ENCODE measurements at regions not wholly inside any gene's neighbourhood (a gene's known extent, or its start where the extent isn't known, plus 50 kb on each side); places are given as distances from the start of the nearest gene placed in this dataset.

DNA sequence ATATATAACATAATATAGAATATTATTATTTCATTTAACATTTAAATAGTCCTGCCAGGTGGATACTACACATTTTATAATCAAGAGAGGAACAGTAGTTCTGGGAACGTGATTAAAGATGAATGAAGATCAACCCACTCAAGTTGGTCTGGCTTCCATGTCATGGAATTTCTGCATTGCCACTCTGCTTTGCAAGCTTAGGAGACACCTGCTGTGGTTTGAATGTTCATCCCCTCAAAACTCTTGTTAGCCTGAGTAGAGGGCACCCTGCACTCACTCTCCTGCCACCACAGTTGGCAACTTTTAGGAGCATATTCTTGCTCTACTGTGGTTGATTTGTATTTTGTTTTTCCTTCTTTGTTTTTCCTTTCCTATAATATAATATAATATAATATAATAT lies 153.2 kb downstream of the GLUL start:
- TF ChIP-seq POLR2AphosphoS5 (IDR thresholded peaks at IDR 0.05; ENCODE audit: control insufficient read depth, insufficient read depth, low read depth, low read length), result no peak
- TF ChIP-seq, protein P1, sequence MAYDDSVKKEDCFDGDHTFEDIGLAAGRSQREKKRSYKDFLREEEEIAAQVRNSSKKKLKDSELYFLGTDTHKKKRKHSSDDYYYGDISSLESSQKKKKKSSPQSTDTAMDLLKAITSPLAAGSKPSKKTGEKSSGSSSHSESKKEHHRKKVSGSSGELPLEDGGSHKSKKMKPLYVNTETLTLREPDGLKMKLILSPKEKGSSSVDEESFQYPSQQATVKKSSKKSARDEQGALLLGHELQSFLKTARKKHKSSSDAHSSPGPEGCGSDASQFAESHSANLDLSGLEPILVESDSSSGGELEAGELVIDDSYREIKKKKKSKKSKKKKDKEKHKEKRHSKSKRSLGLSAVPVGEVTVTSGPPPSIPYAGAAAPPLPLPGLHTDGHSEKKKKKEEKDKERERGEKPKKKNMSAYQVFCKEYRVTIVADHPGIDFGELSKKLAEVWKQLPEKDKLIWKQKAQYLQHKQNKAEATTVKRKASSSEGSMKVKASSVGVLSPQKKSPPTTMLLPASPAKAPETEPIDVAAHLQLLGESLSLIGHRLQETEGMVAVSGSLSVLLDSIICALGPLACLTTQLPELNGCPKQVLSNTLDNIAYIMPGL (CRISPR knock-in tag; IDR thresholded peaks at IDR 0.05), result no peak
- TF ChIP-seq ZNF239 (CRISPR knock-in tag; IDR thresholded peaks at IDR 0.05), result no peak
- no peak for TF ChIP-seq RNF2 (IDR thresholded peaks at IDR 0.05)
- no peak for TF ChIP-seq EZH2 (IDR thresholded peaks at IDR 0.05; ENCODE audit: borderline replicate concordance, low read depth, low read length)
- TF ChIP-seq CBX5 (IDR thresholded peaks at IDR 0.05; ENCODE audit: borderline replicate concordance, low read depth), result no peak
- no peak for TF ChIP-seq EP300 (IDR thresholded peaks at IDR 0.05; ENCODE audit: low read length)
- TF ChIP-seq, protein P2, sequence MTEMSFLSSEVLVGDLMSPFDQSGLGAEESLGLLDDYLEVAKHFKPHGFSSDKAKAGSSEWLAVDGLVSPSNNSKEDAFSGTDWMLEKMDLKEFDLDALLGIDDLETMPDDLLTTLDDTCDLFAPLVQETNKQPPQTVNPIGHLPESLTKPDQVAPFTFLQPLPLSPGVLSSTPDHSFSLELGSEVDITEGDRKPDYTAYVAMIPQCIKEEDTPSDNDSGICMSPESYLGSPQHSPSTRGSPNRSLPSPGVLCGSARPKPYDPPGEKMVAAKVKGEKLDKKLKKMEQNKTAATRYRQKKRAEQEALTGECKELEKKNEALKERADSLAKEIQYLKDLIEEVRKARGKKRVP (CRISPR knock-in tag; IDR thresholded peaks at IDR 0.05), result no peak
- no peak for TF ChIP-seq TAL1 (IDR thresholded peaks at IDR 0.05)
- no peak for TF ChIP-seq HNRNPLL (IDR thresholded peaks at IDR 0.05; ENCODE audit: low read depth, low read length, poor library complexity, severe bottlenecking)
- no peak for TF ChIP-seq FOXK1 (CRISPR knock-in tag; IDR thresholded peaks at IDR 0.05; ENCODE audit: borderline replicate concordance)
- TF ChIP-seq, protein P3, sequence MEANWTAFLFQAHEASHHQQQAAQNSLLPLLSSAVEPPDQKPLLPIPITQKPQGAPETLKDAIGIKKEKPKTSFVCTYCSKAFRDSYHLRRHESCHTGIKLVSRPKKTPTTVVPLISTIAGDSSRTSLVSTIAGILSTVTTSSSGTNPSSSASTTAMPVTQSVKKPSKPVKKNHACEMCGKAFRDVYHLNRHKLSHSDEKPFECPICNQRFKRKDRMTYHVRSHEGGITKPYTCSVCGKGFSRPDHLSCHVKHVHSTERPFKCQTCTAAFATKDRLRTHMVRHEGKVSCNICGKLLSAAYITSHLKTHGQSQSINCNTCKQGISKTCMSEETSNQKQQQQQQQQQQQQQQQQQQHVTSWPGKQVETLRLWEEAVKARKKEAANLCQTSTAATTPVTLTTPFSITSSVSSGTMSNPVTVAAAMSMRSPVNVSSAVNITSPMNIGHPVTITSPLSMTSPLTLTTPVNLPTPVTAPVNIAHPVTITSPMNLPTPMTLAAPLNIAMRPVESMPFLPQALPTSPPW (CRISPR knock-in tag; IDR thresholded peaks at IDR 0.05), result no peak

Data from K562 (cell line).